GM10266 (cell line): ENCODE measurements at regions not wholly inside any gene's neighbourhood (a gene's known extent, or its start where the extent isn't known, plus 50 kb on each side); places are given as distances from the start of the nearest gene placed in this dataset.

Source experiments
- DNase-seq: peaks from one replicate; pipeline ENCODE4 v3.0.0; 2012; ENCODE audit errors: extremely low spot score
- TF ChIP-seq, protein P1 (sequence below): IDR thresholded peaks from 2 replicates; pipeline ENCODE4 v1.5.1; 2012; ENCODE audit warnings: mild to moderate bottlenecking, low read depth; ENCODE audit not compliant: control insufficient read depth, insufficient read depth; ENCODE audit errors: missing control alignments

DNA sequence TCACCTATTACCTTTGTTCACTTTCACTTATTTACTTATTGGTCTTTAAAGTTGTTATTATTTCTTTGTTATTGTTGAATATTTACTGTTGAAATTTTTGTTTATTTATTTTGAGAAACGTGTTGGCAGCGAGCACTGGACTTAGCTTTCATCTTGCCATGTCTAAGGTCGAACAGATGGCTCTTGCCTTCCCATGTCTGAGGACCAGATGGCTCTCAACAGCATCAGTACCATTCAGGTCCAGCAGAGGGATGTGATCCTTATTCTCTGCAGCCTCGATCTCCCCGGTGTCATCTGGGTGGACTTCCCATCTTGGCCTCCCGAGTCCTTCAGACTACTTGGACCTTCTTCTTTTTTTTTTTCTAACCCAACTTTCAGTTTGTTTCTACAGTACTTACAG lies 1437.6 kb downstream of the UQCRFS1 start:
- TF ChIP-seq, protein P1, sequence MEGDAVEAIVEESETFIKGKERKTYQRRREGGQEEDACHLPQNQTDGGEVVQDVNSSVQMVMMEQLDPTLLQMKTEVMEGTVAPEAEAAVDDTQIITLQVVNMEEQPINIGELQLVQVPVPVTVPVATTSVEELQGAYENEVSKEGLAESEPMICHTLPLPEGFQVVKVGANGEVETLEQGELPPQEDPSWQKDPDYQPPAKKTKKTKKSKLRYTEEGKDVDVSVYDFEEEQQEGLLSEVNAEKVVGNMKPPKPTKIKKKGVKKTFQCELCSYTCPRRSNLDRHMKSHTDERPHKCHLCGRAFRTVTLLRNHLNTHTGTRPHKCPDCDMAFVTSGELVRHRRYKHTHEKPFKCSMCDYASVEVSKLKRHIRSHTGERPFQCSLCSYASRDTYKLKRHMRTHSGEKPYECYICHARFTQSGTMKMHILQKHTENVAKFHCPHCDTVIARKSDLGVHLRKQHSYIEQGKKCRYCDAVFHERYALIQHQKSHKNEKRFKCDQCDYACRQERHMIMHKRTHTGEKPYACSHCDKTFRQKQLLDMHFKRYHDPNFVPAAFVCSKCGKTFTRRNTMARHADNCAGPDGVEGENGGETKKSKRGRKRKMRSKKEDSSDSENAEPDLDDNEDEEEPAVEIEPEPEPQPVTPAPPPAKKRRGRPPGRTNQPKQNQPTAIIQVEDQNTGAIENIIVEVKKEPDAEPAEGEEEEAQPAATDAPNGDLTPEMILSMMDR = no peak
- no peak for DNase-seq

DNA sequence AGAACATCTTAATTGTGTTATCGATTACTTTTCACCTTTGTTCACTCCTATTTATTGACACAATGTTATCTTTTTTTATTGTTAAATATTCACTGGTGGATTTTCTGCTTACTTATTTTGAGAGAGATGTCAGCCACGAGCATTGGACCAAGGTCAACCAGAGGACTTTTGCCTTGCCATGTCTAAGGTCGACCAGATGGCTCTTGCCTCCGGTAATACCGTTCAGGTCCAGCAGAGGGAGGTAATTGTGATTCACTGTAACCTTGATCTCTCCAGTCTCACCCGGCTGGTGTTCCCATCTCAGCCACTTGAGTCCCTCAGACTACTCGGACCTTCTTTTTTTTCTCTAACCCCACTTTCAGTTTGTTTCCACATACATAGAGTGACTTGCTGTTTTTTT lies 1438.1 kb downstream of the UQCRFS1 start:
- DNase-seq = no peak
- TF ChIP-seq, protein P1 = peak; percentile 6

DNA sequence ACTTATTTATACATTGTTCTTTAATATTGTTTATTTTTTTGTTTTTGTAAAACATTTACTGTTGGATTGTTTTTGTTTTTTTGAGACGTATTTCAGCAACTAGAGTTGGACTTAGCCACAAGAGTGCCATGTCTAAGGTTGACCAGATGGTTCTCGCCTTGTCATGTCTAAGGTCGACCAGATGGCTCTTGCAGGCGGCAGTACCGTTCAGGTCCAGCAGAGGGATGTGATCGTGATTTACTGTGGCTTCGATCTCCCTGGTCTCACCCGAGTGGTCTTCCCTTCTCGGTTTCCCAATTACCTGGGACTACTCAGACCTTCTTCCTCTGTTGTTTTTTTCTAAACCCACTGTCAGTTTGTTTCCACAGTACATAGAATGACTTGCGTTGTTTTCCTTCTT lies 1438.6 kb downstream of the UQCRFS1 start:
- TF ChIP-seq, protein P1 = no peak
- DNase-seq = no peak

DNA sequence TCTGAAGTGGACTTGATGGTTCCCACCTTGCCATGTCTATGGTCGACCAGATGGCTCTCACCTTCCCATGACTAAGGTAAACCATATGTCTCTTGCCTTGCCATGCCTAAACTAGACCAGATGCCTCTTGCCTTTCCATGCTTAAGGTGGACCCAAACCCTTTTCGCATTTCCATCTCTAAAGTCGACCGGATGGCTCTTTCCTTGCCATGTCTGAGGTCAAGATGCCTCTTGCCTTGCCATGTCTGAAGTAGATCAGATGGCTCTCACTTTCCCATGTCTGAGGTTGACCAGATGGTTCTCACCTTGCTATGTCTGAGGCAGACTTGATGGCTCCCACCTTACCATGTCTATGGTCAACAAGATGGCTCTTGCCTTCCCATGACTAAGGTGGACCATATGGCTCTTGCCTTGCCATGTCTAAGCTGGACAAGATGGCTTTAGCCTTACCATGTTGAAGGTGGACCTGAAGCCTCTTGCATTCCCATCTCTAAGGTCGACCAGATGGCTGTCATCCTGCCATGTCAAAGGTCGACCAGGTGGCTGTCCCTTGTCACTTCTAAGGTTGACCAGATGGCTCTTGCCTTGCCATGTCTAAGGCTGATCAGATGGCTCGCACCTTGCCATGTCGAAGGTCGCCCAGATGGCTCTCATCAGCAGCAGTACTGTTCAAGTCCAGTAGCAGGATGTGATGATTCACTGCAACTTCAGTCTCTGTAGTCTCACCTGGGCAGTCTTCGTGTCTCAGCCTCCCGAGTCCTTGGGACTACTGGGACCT lies 1439.4 kb downstream of the UQCRFS1 start:
- TF ChIP-seq, protein P1 = no peak
- DNase-seq = no peak

DNA sequence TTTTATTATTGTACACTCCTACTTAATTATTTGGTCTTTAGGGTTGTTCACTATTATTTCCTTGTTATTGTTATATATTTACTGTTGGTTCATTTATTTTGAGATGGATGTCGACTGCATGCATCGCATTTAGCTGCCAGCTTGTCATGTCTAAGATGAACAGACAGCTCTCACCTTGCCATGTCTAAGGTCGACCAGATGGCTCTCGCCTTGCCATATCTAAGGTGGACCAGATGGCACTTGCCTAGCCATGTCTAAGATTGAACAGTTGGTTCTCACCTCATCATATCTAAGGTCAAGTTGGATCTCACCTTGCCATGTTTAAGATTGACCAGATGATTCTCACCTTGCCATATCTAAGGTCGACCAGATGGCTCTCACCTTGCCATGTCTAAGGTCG lies 1440.9 kb downstream of the UQCRFS1 start:
- no peak for DNase-seq
- TF ChIP-seq, protein P1 = no peak

DNA sequence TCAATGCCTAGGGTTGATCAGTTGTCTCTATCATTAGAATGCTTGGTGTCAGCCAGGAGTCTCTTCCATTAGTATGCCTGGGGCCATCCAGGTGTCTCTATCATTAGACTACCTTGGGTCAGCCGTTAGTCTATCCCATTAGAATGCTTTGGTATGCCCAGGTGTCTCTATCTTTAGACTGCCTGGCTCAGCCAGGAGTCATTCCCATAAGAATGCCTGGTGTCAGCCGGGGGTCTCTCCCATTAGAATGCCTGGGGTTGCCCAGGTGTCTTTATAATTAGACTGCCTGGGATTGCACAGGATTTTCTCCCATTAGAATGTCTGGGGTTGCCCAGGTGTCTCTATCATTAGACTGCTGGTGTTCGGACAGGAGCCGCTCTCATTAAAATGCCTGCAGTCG lies 1442.9 kb downstream of the UQCRFS1 start:
- DNase-seq = no peak
- TF ChIP-seq, protein P1 = no peak

DNA sequence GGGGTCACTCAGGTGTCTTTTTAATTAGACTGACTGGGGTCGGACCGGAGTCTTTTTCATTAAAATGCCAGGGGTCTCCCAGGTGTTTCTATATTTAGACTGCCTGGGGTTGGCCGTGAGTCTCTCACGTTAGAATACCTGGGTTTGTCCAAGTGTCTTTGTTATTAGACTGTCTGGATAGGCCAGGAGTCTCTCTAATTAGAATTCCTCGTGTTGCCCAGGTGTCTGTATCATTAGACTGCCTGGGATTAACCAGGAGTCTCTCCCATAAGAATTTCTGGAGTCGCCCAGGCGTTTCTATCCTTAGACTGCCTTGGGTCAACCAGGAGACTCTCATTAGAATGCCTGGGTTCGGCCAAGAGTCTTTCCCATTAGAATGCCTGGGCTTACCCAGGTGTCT lies 1445.7 kb downstream of the UQCRFS1 start:
- no peak for DNase-seq
- TF ChIP-seq, protein P1 = no peak
